GF-D8 (cell line): ENCODE measurements at regions not wholly inside any gene's neighbourhood (a gene's known extent, or its start where the extent isn't known, plus 50 kb on each side); places are given as distances from the start of the nearest gene placed in this dataset.

ENCODE experiments used
- DNase-seq: peaks from one replicate; lab custom pipeline; 2025; lab: John Stamatoyannopoulos, UW

DNA sequence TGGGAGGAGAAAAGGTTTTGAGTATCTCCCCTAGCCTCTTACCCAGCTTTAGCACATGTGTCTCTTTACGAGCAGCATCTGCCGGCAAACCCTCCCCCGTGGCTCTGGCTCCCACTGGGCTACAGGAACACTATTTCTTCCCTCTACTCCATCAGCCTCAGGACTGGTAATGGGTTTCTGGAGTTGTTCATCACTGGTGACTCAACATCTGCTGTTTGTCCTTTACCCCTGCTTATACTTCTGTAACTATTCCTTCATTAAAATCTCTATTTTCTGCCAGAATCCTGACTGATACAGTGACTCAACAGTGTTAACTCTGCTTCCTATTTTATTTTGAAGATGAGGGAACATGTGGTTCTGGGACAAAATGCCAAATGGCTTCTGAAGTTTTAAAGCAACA is 437.3 kb upstream of the HTR2A start:
- no peak for DNase-seq

- no peak for DNase-seq
Observed at GRCh38 chr13:47332149-47332548, 435.3 kb upstream of the HTR2A start.

DNA sequence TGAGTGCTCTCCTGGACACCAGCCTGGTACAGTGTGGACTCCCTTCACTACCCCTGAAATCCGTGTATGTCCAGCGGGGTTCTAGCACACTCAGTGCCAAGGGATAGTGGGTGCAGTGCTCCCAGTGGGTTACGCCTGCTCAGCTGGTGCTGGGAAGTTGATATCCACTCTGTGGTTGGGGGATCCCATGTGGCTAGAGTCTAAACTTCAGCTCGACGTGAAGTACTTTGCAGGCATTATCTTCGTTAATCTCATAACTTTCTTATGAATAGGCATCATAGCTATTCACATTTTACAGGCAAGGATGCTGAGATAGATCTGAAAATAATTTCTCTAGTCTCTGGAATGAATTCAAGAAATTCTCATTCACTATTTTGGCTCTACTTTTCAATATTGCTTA is 433.2 kb upstream of the HTR2A start:
- no peak for DNase-seq

- DNase-seq, result no peak
Observed at GRCh38 chr13:47327861-47328260, 431.0 kb upstream of the HTR2A start.

DNA sequence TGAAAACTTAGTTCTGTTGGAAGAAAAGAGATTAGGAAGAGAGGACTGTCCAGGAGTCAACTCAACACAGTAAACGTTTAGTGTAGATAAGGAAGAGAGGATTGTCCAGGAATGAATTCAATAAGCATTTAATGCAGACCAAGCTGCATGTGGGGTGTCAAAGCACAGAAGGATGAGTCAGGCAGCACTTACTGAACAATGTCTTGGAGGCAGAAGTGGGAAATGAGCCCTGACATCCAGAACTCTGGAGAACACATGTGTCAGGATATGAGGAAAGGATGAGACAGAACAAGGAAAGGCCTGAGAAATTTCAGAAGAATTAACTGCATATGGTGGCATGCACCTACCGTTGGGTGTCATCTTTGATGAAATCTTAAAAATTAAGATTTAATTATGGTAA is 429.2 kb upstream of the HTR2A start:
- DNase-seq, result no peak

GRCh38 chr13:47317356-47317755 is 420.5 kb upstream of the HTR2A start:
- no peak for DNase-seq

DNA sequence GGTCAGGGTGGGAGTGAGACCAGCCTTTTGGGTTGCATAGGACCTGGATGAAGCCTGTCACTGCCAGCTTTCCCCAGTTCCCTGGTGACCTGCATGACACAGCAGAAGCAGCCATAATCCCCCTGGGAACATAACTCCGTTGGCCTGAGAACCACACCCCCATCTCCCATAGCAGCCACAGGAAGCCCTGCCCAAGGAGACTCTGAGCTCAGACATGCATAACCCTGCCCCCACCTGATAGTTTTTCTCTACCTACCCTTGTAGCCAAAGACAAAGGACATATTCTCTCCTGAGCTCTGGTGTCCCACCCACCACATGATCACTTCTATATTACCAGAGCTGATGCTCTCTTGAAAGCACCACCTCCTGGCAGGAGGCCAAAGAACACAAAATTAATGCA is 413.5 kb upstream of the HTR2A start:
- no peak for DNase-seq

GRCh38 chr13:47306991-47307390 is 410.1 kb upstream of the HTR2A start:
- DNase-seq, result no peak

- no peak for DNase-seq
Observed at GRCh38 chr13:47303626-47304025, 406.8 kb upstream of the HTR2A start.

DNA sequence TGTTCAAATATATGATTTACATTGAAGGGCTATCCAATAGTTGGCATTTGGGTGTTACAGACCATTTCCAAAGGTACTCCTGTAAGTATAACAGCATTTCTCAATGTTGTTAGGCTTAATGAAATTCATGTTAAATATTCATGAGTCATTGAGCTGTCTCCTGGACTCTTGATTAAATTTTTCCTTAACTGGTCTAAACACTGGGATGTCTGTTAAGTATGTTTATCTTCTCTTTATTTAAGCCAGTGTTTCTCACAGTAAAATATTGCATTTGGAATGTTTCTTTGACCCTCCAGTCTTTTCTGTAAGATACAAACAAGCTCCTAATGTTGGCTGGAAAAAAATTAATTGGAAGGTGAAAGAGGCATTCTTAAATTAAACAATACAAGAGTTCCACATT is 402.5 kb upstream of the HTR2A start:
- DNase-seq, result no peak

DNA sequence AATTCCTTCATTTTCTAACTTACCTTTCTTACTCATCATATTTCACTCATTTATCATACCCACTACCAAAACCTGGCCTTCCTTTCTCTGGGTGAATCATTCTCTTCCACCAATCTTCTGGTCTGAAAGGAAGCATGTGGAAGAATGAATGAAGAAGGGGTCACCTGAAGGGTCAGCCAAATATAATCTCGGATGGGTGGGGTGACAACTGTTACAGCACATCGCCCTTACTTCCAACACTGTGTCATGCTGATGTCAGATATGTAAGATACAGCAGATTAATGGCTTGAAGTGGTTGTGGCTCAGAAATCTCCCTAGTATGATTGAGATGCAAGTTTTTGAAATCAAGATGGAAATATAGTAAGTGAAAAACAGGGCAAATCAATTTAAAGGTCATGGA is 401.7 kb upstream of the HTR2A start:
- no peak for DNase-seq

DNA sequence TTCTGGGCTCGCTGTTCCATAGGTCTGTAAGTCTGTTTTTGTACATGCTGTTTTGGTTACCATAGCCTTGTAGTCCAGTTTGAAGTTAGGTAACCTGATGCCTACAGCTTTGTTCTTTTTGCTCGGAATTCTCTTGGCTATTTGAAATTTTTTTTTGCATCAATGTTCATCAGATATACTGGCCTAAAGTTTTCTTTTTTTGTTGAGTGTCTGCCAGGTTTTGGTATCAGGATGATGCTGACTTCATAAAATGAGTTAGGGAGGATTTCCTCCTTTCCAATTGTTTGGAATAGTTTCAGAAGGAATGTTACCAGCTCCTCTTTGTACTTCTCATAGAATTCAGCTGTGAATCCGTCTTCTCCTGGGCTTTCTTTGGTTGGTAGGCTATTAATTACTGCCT is 397.8 kb upstream of the HTR2A start:
- DNase-seq, result no peak

DNA sequence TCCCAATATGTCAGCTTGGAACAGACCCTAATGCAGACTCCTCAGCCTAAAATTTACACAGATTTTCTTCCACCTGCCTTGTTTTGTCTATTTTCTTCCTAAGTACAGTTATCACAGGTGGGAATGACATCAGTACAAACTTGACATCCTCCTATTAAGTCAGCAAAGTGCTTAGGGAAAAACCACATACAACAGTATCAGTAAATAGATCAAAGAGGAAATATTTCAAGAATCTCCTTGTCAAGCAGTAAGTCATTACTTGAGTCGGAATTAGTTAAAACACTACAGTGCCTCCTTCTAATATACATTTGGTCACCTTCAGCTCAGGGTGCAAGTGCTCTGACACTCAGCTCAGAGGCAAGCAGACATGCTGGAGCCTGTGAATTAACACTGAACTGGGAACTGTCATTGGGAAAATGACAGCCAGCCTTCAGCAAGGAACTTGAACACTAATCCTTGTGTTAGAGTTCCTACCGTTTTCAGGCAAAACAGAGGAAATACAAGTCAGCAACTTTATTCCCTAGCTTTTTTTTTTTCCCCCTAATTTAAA is 394.3 kb upstream of the HTR2A start:
- no peak for DNase-seq

DNA sequence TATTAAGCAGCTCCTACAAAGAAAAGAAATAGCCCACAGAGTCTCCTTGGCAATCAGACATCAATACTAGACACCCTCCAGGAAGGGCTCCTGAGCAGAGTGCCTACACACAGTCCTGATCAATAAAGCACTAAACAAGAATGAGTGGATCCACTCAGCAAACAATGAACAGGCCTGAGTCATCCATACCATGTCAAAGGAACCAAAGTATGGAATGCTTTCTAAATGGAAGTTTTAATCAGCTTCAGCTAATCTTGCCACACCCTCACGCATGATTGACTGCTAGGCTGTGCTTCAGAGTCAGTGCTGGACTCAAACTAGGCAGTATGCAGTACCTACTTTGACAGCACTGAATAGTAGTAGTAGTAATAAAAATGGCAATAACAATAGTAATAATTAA is 392.7 kb upstream of the HTR2A start:
- DNase-seq, result no peak

- no peak for DNase-seq
Observed at GRCh38 chr13:47288546-47288945, 391.7 kb upstream of the HTR2A start.

GRCh38 chr13:47287291-47287751 is 390.5 kb upstream of the HTR2A start:
- no peak for DNase-seq

- DNase-seq, result no peak
Observed at GRCh38 chr13:47281991-47282390, 385.1 kb upstream of the HTR2A start.

GRCh38 chr13:47279920-47280319 is 383.1 kb upstream of the HTR2A start:
- DNase-seq, result no peak

GRCh38 chr13:47277774-47278173 is 380.9 kb upstream of the HTR2A start:
- no peak for DNase-seq

- no peak for DNase-seq
Observed at GRCh38 chr13:47268270-47268669, 371.4 kb upstream of the HTR2A start.

GRCh38 chr13:47258384-47258783 is 361.5 kb upstream of the HTR2A start:
- DNase-seq, result no peak

DNA sequence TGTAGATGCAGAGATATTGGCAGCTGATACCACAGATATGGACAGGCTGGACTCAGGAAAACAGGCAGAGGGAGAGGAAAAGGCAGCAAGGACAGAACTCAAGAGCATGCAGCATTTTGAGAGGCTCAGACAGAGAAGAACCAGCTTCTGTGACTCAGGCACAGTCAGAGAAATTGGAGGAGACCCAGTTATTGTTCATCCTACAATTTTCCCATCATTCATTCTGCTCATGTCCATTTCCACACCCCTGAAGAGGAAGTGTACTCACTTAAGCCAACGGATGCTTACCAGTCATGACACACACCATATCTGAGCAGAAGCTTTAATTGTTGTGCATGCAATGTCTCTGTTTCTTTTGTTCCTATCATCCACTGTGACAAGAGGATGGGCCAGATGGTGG is 359.8 kb upstream of the HTR2A start:
- DNase-seq, result no peak

DNA sequence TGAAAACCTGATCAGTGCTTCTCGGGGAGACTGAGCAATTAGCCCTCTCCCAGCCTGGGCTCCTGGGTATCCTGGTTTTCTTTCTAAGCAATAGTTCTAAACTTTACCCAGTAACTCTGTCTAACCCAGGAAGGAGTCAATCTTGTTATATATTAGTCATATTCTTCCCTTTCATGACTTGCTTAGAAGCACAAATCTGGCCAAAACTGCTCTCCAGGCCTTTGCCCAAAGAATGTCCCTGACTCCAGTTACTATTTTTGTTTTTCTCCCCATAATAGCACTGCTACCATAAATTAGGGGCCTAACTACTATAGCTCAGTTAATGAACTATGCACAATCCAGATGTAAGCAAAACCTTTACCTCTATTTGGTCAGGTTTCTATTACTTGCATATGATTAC is 355.8 kb upstream of the HTR2A start:
- no peak for DNase-seq

DNA sequence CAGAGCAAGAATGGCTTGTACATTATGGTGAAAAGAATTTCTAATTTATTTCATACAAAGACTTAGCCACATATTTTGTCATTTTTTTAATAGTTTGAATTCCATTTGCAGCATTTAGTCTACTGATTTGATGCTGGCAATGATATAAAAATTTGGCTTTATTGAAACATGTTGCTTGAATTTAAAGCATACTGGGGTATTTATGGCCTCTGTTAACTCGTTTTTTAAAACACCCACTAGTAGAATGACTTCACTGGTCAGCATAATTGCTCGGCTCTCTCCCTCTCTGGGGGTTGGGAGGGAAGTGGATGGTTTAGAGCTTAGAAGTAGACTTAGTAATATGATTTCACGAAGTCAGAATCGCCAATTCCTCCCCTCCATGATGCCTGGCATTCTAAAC is 354.9 kb upstream of the HTR2A start:
- no peak for DNase-seq

- no peak for DNase-seq
Observed at GRCh38 chr13:47250146-47250545, 353.3 kb upstream of the HTR2A start.
